Hippocampal formation (tissue), 2 donors: ENCODE measurements at regions not wholly inside any gene's neighbourhood (a gene's known extent, or its start where the extent isn't known, plus 50 kb on each side); places are given as distances from the start of the nearest gene placed in this dataset.
"Not testable (repeated sequence)": the region's sequence is repeated elsewhere in the genome, so short reads cannot be mapped to it uniquely, and the experiment has no call there.

Experiments
- DNase-seq, 2 donors: peaks; one replicate each; lab custom pipeline; 2025; lab: John Stamatoyannopoulos, UW

GRCh38 chr6:43884652-43885022, 114.6 kb downstream of the VEGFA start:
- DNase-seq: no peak

GRCh38 chr6:43883847-43884651, 114.0 kb downstream of the VEGFA start:
- peak; percentile 10 to 17 for DNase-seq

GRCh38 chr6:43882690-43883448, 112.9 kb downstream of the VEGFA start:
- DNase-seq: not testable (repeated sequence)

- DNase-seq: no peak
Measured at GRCh38 chr6:43880236-43881137, 110.5 kb downstream of the VEGFA start.

DNA sequence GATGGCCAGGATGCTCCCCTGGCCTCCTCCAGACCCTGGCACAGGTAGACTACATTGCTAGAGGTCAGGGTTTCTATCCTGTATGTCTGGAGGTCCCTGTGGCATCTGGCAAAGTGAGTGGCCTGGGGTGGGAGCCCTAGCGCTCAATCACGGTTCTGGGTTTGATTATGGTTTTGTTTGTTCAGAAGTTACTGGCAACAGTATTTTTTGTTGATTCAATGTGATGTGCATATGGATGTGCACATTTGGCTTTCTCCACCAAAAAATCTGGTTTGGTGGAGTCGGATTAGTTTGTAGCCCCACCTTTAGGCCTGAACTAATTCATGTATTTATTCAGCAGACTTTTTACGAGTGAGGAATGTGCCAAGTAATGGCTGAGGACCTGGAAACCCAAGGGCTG, 109.7 kb downstream of the VEGFA start:
- DNase-seq: no peak

- DNase-seq: peak; percentile 45 to 64
Measured at GRCh38 chr6:43878823-43879495, 108.9 kb downstream of the VEGFA start.

DNA sequence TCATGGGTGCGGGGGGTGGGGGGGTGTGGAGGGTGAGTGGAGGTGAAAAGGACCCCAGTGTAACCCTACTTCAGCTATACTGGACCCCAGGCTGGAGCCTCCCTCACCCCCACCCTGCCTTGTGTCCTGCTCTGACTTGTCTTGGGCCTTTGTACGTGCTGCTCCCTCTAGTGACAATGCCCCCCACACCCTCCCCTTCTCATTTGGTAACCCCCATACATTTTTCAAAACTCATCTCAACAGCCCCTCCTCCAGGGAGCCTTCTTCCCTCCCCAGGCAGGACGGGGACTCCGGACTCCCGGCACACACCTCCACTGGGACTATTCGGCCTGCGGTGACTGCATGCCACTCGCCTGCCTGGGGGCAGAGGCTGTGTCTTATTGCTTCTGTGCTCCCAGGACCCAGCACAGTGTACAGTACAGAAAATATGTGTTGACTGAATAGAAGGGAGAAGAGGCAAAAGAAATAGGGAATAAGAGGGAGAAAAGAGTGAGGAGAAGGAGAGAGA, 108.2 kb downstream of the VEGFA start:
- DNase-seq: no peak

- DNase-seq: no peak
Measured at GRCh38 chr6:43877463-43878126, 107.6 kb downstream of the VEGFA start.

GRCh38 chr6:43877036-43877435, 107.0 kb downstream of the VEGFA start:
- no peak for DNase-seq

DNA sequence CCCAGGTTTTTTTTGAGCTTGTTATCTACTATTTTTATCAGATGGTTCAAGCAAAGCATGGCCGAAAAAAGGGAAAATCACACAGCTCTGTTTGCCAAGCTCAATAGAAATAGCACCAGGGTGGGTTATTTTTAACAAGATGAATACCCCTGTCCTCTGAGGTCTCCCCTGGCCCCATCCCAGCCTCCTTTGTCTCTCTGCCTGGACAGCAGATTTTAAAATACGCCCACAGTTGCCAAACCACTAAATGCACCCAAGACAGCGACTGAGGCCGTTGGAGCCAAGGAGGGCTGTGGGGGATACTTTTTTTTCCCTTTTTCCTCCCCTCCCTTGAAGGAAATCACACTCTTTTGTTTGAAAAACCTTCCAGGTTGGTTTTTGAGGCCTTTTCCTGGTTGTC, 106.6 kb downstream of the VEGFA start:
- DNase-seq: no peak

GRCh38 chr6:43875849-43876572, 106.0 kb downstream of the VEGFA start:
- DNase-seq: no peak

DNA sequence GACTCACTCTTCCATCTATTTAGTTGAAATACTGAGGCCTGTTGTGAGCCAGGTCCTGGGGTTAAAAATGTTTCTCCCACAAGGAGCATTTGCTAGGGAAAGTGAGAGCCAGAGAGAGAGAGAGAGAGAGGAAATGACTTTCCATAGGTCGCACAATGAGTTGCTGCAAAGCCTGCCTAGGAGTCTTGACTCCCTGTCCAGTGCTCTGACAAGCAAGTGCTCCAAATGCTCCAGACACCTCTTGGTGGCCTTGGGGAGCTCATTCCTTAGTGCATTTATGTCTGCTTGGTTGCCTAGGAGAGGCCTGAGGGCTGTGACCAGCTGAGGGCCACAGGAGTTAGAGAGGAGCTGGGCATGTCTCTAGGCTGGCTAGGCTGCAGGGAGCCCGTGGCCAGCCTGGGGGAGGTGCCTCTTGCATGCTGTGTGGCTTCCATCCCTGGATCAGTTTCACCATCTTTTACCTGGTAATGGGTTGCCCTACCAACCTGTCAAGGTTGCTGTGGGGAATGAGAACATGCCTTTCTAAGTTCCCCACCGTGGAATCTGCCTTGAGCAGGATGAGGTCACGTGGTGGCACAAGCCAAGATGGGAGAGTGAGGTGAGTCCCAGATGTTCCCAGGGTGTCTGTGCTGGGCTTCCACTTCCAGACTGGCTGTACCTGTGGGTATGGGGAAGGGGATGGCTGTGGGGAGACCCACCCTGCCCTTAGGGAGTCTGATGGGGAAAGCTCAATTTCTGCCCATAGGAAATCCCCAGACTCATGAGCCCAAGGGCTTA, 105.0 kb downstream of the VEGFA start:
- DNase-seq: no peak

DNA sequence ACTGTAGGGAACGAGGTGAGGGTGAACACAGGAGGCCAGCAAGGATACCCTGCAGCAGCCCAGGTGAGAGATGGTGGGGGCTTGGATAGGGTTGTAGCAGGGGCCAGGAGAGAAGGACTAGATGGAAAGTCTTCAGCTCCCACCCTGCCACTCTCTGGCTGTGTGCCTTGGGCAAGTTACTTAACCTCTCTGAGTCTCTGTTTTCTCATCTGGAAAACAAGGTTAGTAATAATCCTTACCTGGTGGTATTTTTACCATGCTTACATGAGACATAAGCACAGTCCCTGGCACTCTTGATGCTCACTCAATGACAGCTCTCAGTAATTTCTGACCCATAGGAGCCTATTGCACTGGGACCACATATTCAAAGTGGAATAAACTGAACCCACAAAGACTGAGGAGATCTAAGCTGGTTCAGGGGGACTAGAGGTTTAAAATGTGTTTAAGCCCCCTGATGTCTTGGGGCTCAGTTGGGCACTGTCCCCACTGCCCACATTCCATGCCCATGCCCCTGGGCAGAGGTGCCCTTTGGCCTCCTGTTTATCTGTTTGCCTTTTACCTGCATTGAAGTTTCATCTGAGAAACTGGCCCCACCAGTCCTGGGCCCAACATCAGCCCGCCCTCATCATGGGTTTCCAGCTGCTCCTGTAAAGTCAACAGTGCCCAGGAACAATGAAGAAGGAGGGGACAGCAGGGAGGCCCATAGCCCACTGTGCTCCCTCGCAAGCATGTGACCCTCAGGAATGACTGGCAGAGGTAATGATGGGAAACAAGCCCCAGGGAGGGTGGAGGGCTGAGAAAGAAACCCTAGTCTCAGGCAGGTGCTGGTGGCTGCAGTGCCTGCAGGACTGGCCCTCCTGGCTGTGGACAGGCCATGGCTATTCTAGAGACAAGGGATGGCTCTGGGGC, 104.0 kb downstream of the VEGFA start:
- no peak for DNase-seq

DNA sequence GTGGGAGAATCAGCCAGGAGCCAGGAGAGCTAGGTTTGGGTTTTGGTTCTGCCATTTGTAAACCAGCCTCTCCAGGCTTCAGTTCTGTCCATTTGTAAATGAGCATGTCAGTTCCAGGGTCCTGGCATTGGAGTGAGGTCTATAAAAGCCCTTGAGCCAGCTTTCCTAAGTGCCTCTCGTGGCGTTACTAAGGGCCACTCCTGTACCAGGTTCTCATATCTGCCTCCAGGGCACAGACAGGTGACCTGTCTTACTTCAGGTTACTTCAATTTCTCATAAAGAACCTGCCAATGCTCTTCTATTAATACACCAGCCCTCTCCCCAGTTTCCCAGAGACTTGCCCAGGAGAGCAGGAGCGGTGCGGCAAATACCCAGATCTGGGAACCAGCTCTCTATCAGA, 101.9 kb downstream of the VEGFA start:
- DNase-seq: no peak

DNA sequence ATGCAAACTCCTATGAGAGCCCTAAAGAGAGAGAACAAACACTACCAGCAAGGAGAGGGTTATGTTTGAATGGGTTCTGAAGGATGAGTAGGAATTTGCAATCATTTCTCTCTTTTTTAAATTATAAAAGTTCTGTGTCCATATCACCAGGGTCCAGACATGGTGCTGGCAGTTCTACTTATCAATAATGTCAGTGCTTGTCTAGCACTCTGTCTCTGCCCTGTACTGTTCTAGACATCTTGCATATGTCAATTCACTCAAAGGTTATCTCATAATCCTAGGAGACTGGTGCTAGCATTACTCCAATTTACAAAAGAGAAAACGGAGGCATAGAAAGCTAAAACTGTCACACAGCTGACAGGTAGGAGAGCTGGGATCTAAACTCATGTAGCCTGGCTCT, 101.3 kb downstream of the VEGFA start:
- DNase-seq: no peak

DNA sequence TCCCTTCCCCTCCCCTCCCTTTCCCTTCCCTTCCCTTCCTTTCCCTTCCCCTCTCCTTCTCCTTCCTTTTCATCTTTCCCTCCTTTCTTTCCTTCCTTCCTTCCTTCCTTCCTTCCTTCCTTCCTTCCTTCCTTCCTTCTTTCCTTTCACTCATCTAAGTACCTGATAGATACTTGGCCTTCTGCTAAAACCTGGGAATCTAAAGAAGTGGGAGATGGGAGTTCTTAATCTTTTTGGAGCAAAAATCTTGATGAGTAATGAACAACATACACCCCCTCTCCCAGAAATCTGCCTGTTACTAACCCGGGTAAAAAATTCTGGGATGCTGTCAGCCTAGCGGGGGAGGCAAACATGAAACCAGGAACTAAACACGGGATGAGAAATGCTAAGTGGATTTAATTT, 100.7 kb downstream of the VEGFA start:
- DNase-seq: no peak

DNA sequence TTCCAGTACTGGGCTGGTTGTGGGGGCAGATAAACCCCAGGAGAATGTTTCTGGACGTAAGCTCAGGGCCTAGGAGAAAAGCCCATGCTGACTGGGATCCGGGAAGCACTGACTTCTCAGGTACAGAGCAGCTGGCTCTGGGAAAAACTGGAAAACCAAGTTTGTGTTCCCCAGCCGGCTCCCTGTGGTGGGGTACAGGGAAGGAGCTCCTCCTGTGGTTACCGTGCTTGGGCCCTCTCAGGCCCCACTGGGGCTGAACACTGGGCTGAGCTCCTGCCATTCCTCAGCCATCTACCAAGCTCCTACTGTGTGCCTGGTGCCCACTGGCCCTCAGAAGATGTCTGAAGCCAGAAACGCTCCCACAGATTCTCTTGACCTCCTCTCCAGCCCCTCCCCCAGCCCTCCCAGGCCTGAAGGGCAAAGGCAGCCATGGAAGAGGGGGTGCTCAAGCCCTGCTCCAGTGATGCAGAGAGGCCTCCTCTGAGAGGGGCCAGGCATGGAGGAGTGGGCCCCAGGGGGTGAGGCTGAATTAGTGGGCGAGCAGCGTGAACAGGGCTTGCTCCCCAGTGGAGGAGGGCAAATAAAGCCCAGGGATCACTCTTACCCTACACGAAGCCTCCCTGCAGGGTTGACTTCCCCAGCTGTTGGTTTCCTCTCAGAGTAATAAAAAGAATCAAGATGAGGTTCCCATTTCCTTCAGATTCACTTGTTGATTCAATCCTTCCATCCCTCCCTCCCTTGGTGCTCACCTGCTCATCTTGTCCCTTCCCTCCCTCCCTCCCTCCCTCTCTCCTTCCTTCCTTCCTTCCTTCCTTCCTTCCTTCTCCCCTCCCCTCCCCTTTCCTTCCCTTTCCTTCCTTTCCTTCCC, 100.0 kb downstream of the VEGFA start:
- no peak for DNase-seq
